Left lobe of liver (tissue), 2 donors: ENCODE measurements at regions not wholly inside any gene's neighbourhood (a gene's known extent, or its start where the extent isn't known, plus 50 kb on each side); places are given as distances from the start of the nearest gene placed in this dataset.
A peak's percentile ranks its signal among the peaks of the same experiment; 100 is the strongest.

Source experiments
- ATAC-seq: fragments of 200-7000 bp; cut with Tn5 transposase; one replicate; pipeline ENCODE4 v1.9.1; 2020; ENCODE audit warnings: mild to moderate bottlenecking, moderate library complexity
- DNase-seq: peaks from one replicate; pipeline ENCODE4 v3.0.0-alpha.2; 2020; ENCODE audit warnings: low spot score
- donor health status: DM: no; HTN: no; CAD: no; lungs with moderate emphysema.
- donor health status: DM: no; HTN: yes; CAD: no.

GRCh38 chr14:76551906-76552305, 176.0 kb downstream of the ESRRB start:
- ATAC-seq = no peak

GRCh38 chr14:76564471-76565422, 188.8 kb downstream of the ESRRB start:
- DNase-seq (no peak), ATAC-seq (no peak)

More at GRCh38 chr14:76551906-76552305, 176.0 kb downstream of the ESRRB start:
- no peak for DNase-seq

- ATAC-seq = no peak
- DNase-seq = no peak
These were observed 190.5 kb downstream of the ESRRB start for GRCh38 chr14:76566439-76566838.

- DNase-seq (no peak), ATAC-seq (no peak)
These were observed 186.7 kb upstream of the VASH1 start for GRCh38 chr14:76574416-76575095.

- ATAC-seq (no peak), DNase-seq (no peak)
These were observed 186.2 kb upstream of the VASH1 start for GRCh38 chr14:76575108-76575507.

- no peak for DNase-seq
- ATAC-seq = no peak
These were observed 185.1 kb upstream of the VASH1 start for GRCh38 chr14:76576047-76576741.

- ATAC-seq = no peak
- DNase-seq = no peak
These were observed 184.2 kb upstream of the VASH1 start for GRCh38 chr14:76577090-76577489.

GRCh38 chr14:76577837-76578236, 183.4 kb upstream of the VASH1 start:
- ATAC-seq (no peak), DNase-seq (no peak)

- no peak for ATAC-seq
- no peak for DNase-seq
These were observed 180.9 kb upstream of the VASH1 start for GRCh38 chr14:76580399-76580798.

GRCh38 chr14:76580967-76581366, 180.3 kb upstream of the VASH1 start:
- no peak for ATAC-seq

GRCh38 chr14:76581592-76581991, 179.7 kb upstream of the VASH1 start:
- ATAC-seq (no peak), DNase-seq (no peak)

More at GRCh38 chr14:76580967-76581366, 180.3 kb upstream of the VASH1 start:
- no peak for DNase-seq

- ATAC-seq (no peak), DNase-seq (no peak)
These were observed 178.8 kb upstream of the VASH1 start for GRCh38 chr14:76582447-76582846.

- ATAC-seq (no peak), DNase-seq (no peak)
These were observed 178.1 kb upstream of the VASH1 start for GRCh38 chr14:76583174-76583573.

GRCh38 chr14:76583805-76584204, 177.5 kb upstream of the VASH1 start:
- ATAC-seq = no peak
- DNase-seq = no peak

- ATAC-seq (no peak), DNase-seq (no peak)
These were observed 177.0 kb upstream of the VASH1 start for GRCh38 chr14:76584271-76584702.

- DNase-seq (no peak), ATAC-seq (no peak)
These were observed 175.7 kb upstream of the VASH1 start for GRCh38 chr14:76585616-76586015.

GRCh38 chr14:76589246-76589645, 172.0 kb upstream of the VASH1 start:
- no peak for ATAC-seq
- no peak for DNase-seq

- DNase-seq (no peak), ATAC-seq (no peak)
These were observed 170.0 kb upstream of the VASH1 start for GRCh38 chr14:76591266-76591665.

GRCh38 chr14:76595266-76595665, 166.0 kb upstream of the VASH1 start:
- ATAC-seq = peak; percentile 14
- DNase-seq = no peak

- ATAC-seq = no peak
- no peak for DNase-seq
These were observed 163.9 kb upstream of the VASH1 start for GRCh38 chr14:76597387-76597786.

- ATAC-seq (no peak), DNase-seq (no peak)
These were observed 162.1 kb upstream of the VASH1 start for GRCh38 chr14:76599141-76599540.
